ENCODE measurements at regions not wholly inside any gene's neighbourhood (a gene's known extent, or its start where the extent isn't known, plus 50 kb on each side); places are given as distances from the start of the nearest gene placed in this dataset.

DNA sequence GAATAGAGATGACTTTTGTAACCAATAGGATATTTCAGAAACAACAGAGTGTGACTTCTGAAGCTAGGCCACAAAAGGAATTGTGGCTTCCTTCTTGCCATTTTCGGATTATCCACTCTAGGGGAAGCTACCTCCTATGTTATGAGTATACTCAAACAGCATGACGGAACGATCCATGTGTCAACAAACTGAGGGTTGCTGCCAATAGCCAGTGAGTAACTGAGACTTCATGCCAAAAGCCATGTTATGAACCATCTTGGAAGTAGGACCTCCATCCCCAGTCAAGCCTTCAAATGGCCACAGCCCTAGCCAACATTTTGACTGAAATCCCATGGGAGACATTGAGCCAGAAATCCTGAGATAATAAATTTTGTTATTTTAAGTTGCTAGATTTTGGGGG lies 69.0 kb upstream of the IL6 start:
- Histone ChIP-seq H3K9me3 (ENCODE audit: insufficient read depth in 2 of 2, low read depth in 1 of 2, low read length in 1 of 2) (no peaks in the 10 kb centered on the region), H3K4ac (replicated peaks; ENCODE audit: insufficient read length, low read depth, low read length) (no peak overlapping the region), H2AFZ (ENCODE audit: low read length) (no peak overlapping the region), H3K4me2 (ENCODE audit: insufficient read depth in 1 of 2, low read depth in 2 of 2, low read length in 2 of 2) (no peak overlapping the region), H4K20me1 (replicated peaks in 1 of 2; ENCODE audit: control insufficient read depth in 1 of 2, insufficient read depth in 2 of 2, low read length in 2 of 2) (no peaks in the 10 kb centered on the region), H3K79me1 (ENCODE audit: low read depth, low read length) (no peaks in the 10 kb centered on the region), H3K18ac (ENCODE audit: extremely low read depth, low read length) (no peak overlapping the region), H4K5ac (ENCODE audit: insufficient read length, low read depth, low read length) (no peak overlapping the region), H3K9ac (replicated peaks in 1 of 4; ENCODE audit: extremely low read depth in 1 of 4, low read depth in 3 of 4, low read length in 3 of 4) (no peak overlapping the region), H2BK120ac (replicated peaks; ENCODE audit: low read depth, low read length) (no peak overlapping the region), H3K36me3 (ENCODE audit: control insufficient read depth in 2 of 4, insufficient read depth in 4 of 4, low read length in 3 of 4) (no peaks in the 10 kb centered on the region), H3K56ac (replicated peaks; ENCODE audit: insufficient read length, low read depth, low read length) (no peak overlapping the region), H3K23ac (ENCODE audit: insufficient read length) (no peak overlapping the region), H4K91ac (replicated peaks; ENCODE audit: insufficient read length, low read length) (no peak overlapping the region), H2BK12ac (ENCODE audit: low read depth, low read length) (0 out of 2 replicates have a peak overlapping the region, but pooled peaks have one; percentile 3), H3K4me1 (replicated peaks in 1 of 4; ENCODE audit: control insufficient read depth in 3 of 4, insufficient read depth in 4 of 4, low read length in 3 of 4) (peaks cover 0 to 3% (median 1%) of the 10 kb centered on the region in 4 experiments; a peak in 1 of 7 replicates), H3K79me2 (ENCODE audit: control insufficient read depth in 1 of 2, insufficient read depth in 2 of 2, low read length in 2 of 2) (no peaks in the 10 kb centered on the region), H2BK20ac (ENCODE audit: low read length) (no peak overlapping the region), H4K8ac (ENCODE audit: extremely low read depth, insufficient read depth, low read length) (no peak overlapping the region), H3K27ac (ENCODE audit: low read depth, low read length) (no peak overlapping the region), H2BK5ac (ENCODE audit: low read depth, low read length) (no peak overlapping the region), H3K14ac (ENCODE audit: insufficient read length) (no peak overlapping the region), H2AK5ac (ENCODE audit: low read depth, low read length) (no peak overlapping the region), H3K4me3 (ENCODE audit: extremely low read depth in 1 of 4, insufficient read depth in 2 of 4, low read depth in 3 of 4, low read length in 4 of 4) (no peak overlapping the region), H2BK15ac (ENCODE audit: low read length) (no peak overlapping the region), H3K27me3 (replicated peaks in 1 of 4; ENCODE audit: control insufficient read depth in 3 of 4, extremely low read depth in 1 of 4, insufficient read depth in 3 of 4, low read length in 3 of 4) (no peaks in the 10 kb centered on the region), H3K23me2 (ENCODE audit: low read depth, low read length) (no peaks in the 10 kb centered on the region)
- POLR2A ChIA-PET (ENCODE audit: partially characterized antibody): no interaction called here
- DNase-seq (ENCODE audit: low read depth in 1 of 2, low spot score in 2 of 2): no peak
- CTCF ChIA-PET (ENCODE audit: partially characterized antibody): interaction anchor here (1.0 to 2.9 kb wide), 6 partner anchors 10 to 69 kb away, joined by 3 to 13 read pairs (median 4); partner anchors contain the start of gene IL6
- 92% methylated on average over 3 of the region's 3 CpGs; no CpG with 5 or more reads in 1 of the 2 experiments for WGBS, 2 experiments (ENCODE audit: extremely low coverage in 1 of 2, insufficient coverage in 1 of 2, insufficient read length in 1 of 2, insufficient replicate concordance in 2 of 2, low coverage in 1 of 2, low lambda C conversion rate in 2 of 2, missing lambda C conversion rate in 1 of 2)
- no peak for FAIRE-seq
- TF ChIP-seq HDAC6 (IDR thresholded peaks at IDR 0.05; ENCODE audit: low read depth, low read length): no peak
- TF ChIP-seq, protein P1, sequence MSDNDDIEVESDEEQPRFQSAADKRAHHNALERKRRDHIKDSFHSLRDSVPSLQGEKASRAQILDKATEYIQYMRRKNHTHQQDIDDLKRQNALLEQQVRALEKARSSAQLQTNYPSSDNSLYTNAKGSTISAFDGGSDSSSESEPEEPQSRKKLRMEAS (IDR thresholded peaks at IDR 0.05): no peak
- TF ChIP-seq RBBP5 (IDR thresholded peaks at IDR 0.05; ENCODE audit: borderline replicate concordance, low read depth, low read length): no peak
- TF ChIP-seq YY1 (IDR thresholded peaks at IDR 0.05; ENCODE audit: low read depth, low read length): no peak
- TF ChIP-seq EZH2 (IDR thresholded peaks at IDR 0.05; ENCODE audit: low read depth, low read length, severe bottlenecking): no peak
- TF ChIP-seq RAD21 (IDR thresholded peaks at IDR 0.05 in 1 of 2, conservative IDR thresholded peaks at IDR 0.05 in 1 of 2; ENCODE audit: low read depth in 2 of 2, low read length in 2 of 2): no peak
- no peak for TF ChIP-seq CBX8 (IDR thresholded peaks at IDR 0.05; ENCODE audit: borderline replicate concordance, low read depth, low read length)
- TF ChIP-seq EGR1 (IDR thresholded peaks at IDR 0.05; ENCODE audit: borderline replicate concordance, low read depth, low read length): no peak
